Thyroid gland (tissue), 4 donors: ENCODE measurements at regions not wholly inside any gene's neighbourhood (a gene's known extent, or its start where the extent isn't known, plus 50 kb on each side); places are given as distances from the start of the nearest gene placed in this dataset.

Experiments
- CTCF ChIP-seq, 6 experiments: fragments of 200-600 bp in 3 of 6; fragments of 450-650 bp in 3 of 6; sonication (generic) in 3 of 6; IDR thresholded peaks; one replicate each; pipeline ENCODE4 v1.5.1; 2016 to 2019; ENCODE audit warnings: antibody characterized with exemption in 6 of 6, mild to moderate bottlenecking in 2 of 6, inconsistent platforms in 1 of 6, moderate library complexity in 1 of 6
- POLR2A ChIP-seq, 2 donors: fragments of 450-650 bp; IDR thresholded peaks; one replicate each; pipeline ENCODE4 v1.6.1; 2017; ENCODE audit warnings: antibody characterized with exemption in 2 of 2, mild to moderate bottlenecking in 2 of 2, moderate library complexity in 1 of 2

- TF ChIP-seq CTCF (IDR thresholded peaks at IDR 0.05) (no peak), POLR2A (IDR thresholded peaks at IDR 0.05) (no peak)
Measured at GRCh38 chr2:163255086-163255485, 416.5 kb upstream of the KCNH7 start.
